ENCODE measurements at regions not wholly inside any gene's neighbourhood (a gene's known extent, or its start where the extent isn't known, plus 50 kb on each side); places are given as distances from the start of the nearest gene placed in this dataset.

GRCh38 chr14:81625343-81625742 is 91.7 kb upstream of the SEL1L start:
- peak in 3 of 6 donors; percentile 40 to 93 (median 84) for DNase-seq (ENCODE audit: low read depth in 4 of 6, low spot score in 6 of 6)
- no CpG with 5 or more reads among the region's 1 CpG for WGBS (ENCODE audit: insufficient coverage)
- Histone ChIP-seq H3K36me3 (ENCODE audit: control insufficient read depth, insufficient read depth, low read length) (no peaks in the 10 kb centered on the region), H3K4me3 (ENCODE audit: low read depth, low read length) (no peak overlapping the region), H3K9me3 (ENCODE audit: control insufficient read depth, insufficient read depth, low read length) (no peaks in the 10 kb centered on the region), H3K4me1 (ENCODE audit: control insufficient read depth, insufficient read depth, low read length) (no peaks in the 10 kb centered on the region), H3K27ac (ENCODE audit: low read depth, low read length) (no peak overlapping the region), H3K27me3 (ENCODE audit: control insufficient read depth, insufficient read depth, low read length) (no peaks in the 10 kb centered on the region)

GRCh38 chr14:81632157-81632556 is 98.5 kb upstream of the SEL1L start:
- Histone ChIP-seq H3K9me3 (ENCODE audit: control insufficient read depth, insufficient read depth, low read length) (no peaks in the 10 kb centered on the region), H3K4me1 (ENCODE audit: control insufficient read depth, insufficient read depth, low read length) (no peaks in the 10 kb centered on the region), H3K27ac (ENCODE audit: low read depth, low read length) (no peak overlapping the region), H3K27me3 (ENCODE audit: control insufficient read depth, insufficient read depth, low read length) (no peaks in the 10 kb centered on the region), H3K4me3 (ENCODE audit: low read depth, low read length) (no peak overlapping the region), H3K36me3 (ENCODE audit: control insufficient read depth, insufficient read depth, low read length) (no peaks in the 10 kb centered on the region)
- no peak for DNase-seq (ENCODE audit: low read depth in 4 of 6, low spot score in 6 of 6)

- DNase-seq (ENCODE audit: low read depth in 4 of 6, low spot score in 6 of 6): no peak
These were observed 99.8 kb upstream of the SEL1L start for GRCh38 chr14:81633496-81633895.

DNA sequence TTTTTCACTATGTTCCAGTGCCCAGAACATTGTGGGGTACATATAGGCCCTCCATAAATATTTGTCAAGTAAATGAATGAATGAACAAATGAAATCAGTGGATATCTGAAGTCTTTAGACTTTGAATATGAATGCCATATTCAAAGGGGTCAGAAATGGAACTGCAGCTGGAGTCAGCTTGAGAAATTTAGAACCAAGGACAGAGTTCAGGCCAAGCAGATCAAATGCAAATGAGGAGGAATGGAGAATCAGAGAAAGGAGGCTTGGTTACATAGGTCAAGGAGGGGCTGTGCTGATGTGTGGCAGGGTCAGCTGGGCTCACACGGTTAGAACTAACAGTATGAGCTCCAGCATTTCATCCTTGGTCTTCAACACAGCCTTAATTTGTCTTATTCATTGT is 104.0 kb upstream of the SEL1L start:
- H3K4me1 ChIP-seq (ENCODE audit: control insufficient read depth, insufficient read depth, low read length): no peaks in the 10 kb centered on the region
- 40% methylated on average over 1 of the region's 1 CpG for WGBS (ENCODE audit: insufficient coverage)
- no peak overlapping the region for H3K4me3 ChIP-seq (ENCODE audit: low read depth, low read length)
- H3K36me3 ChIP-seq (ENCODE audit: control insufficient read depth, insufficient read depth, low read length): no peaks in the 10 kb centered on the region
- no peaks in the 10 kb centered on the region for H3K27me3 ChIP-seq (ENCODE audit: control insufficient read depth, insufficient read depth, low read length)
- no peak overlapping the region for H3K27ac ChIP-seq (ENCODE audit: low read depth, low read length)
- DNase-seq (ENCODE audit: low read depth in 4 of 6, low spot score in 6 of 6): no peak
- H3K9me3 ChIP-seq (ENCODE audit: control insufficient read depth, insufficient read depth, low read length): no peaks in the 10 kb centered on the region

More at GRCh38 chr14:81633496-81633895, 99.8 kb upstream of the SEL1L start:
- Histone ChIP-seq H3K9me3 (ENCODE audit: control insufficient read depth, insufficient read depth, low read length) (no peaks in the 10 kb centered on the region), H3K36me3 (ENCODE audit: control insufficient read depth, insufficient read depth, low read length) (no peaks in the 10 kb centered on the region), H3K4me3 (ENCODE audit: low read depth, low read length) (no peak overlapping the region), H3K27ac (ENCODE audit: low read depth, low read length) (no peak overlapping the region), H3K4me1 (ENCODE audit: control insufficient read depth, insufficient read depth, low read length) (no peaks in the 10 kb centered on the region), H3K27me3 (ENCODE audit: control insufficient read depth, insufficient read depth, low read length) (no peaks in the 10 kb centered on the region)

DNA sequence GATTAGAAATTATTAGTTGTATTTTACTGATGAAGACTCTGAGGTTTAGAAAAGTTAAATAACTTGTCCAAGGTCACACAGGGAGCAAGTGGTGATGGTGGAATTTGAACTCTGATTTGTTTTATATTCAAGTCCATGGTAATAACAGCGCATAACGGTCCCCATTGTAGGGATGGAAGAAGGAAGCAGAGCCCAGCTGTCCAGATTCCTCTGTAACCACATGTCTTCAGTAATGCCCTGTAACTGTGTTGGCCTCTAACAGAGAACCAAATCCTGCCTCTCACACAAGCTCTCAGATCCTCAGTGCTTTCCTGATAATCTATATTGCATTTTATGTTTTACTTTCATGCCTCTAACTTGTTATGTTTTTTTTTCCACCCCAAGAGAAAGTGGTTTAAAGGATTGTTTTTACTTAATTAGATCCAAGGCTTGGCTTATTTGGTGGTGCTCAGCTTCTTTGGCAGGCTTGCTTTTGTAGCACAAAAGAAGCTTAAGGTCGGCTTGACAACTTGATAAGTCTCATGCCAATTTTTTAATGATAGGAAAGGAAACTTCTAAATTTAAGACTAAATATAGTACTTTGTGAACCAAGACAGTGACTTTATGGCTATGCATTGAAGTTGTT is 105.1 kb upstream of the SEL1L start:
- Histone ChIP-seq H3K27me3 (ENCODE audit: control insufficient read depth, insufficient read depth, low read length) (no peaks in the 10 kb centered on the region), H3K27ac (ENCODE audit: low read depth, low read length) (no peak overlapping the region), H3K36me3 (ENCODE audit: control insufficient read depth, insufficient read depth, low read length) (no peaks in the 10 kb centered on the region), H3K4me3 (ENCODE audit: low read depth, low read length) (no peak overlapping the region), H3K9me3 (ENCODE audit: control insufficient read depth, insufficient read depth, low read length) (no peaks in the 10 kb centered on the region), H3K4me1 (ENCODE audit: control insufficient read depth, insufficient read depth, low read length) (no peaks in the 10 kb centered on the region)
- DNase-seq (ENCODE audit: low read depth in 4 of 6, low spot score in 6 of 6): peak in 1 of 6 donors; percentile 34
- WGBS (ENCODE audit: insufficient coverage): 65% methylated on average over 2 of the region's 3 CpGs

DNA sequence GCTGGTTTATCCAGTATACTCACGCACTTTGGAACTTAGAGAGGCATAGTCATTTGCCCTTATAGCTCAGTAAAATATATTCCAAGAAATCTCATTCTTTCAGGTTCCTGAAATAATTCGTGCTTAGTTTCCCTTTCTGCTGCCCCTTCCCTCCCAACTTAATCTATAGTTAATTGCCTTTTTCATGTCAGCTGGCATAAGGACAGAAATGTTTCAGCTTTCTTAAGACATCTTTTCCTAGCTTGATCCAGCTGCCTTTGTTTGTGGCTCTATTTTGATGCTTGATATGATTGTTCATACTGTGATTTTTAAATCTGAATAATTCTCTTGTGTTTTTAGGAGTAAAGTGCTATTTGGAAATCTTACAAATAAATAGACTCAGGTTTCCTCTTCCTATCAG is 120.0 kb upstream of the SEL1L start:
- Histone ChIP-seq H3K9me3 (ENCODE audit: control insufficient read depth, insufficient read depth, low read length) (no peaks in the 10 kb centered on the region), H3K4me3 (ENCODE audit: low read depth, low read length) (no peak overlapping the region), H3K27ac (ENCODE audit: low read depth, low read length) (no peak overlapping the region), H3K4me1 (ENCODE audit: control insufficient read depth, insufficient read depth, low read length) (no peaks in the 10 kb centered on the region), H3K36me3 (ENCODE audit: control insufficient read depth, insufficient read depth, low read length) (no peaks in the 10 kb centered on the region), H3K27me3 (ENCODE audit: control insufficient read depth, insufficient read depth, low read length) (no peaks in the 10 kb centered on the region)
- no peak for DNase-seq (ENCODE audit: low read depth in 4 of 6, low spot score in 6 of 6)
- 93% methylated on average over 2 of the region's 2 CpGs for WGBS (ENCODE audit: insufficient coverage)

- no peak overlapping the region for H3K4me3 ChIP-seq (ENCODE audit: low read depth, low read length)
- DNase-seq (ENCODE audit: low read depth in 4 of 6, low spot score in 6 of 6): no peak
- 90% methylated on average over 2 of the region's 6 CpGs for WGBS (ENCODE audit: insufficient coverage)
These were observed 122.0 kb upstream of the SEL1L start for GRCh38 chr14:81655423-81656314.

GRCh38 chr14:81656811-81657210 is 123.2 kb upstream of the SEL1L start:
- H3K4me1 ChIP-seq (ENCODE audit: control insufficient read depth, insufficient read depth, low read length): no peaks in the 10 kb centered on the region
- H3K9me3 ChIP-seq (ENCODE audit: control insufficient read depth, insufficient read depth, low read length): no peaks in the 10 kb centered on the region
- no peaks in the 10 kb centered on the region for H3K27me3 ChIP-seq (ENCODE audit: control insufficient read depth, insufficient read depth, low read length)
- no peak overlapping the region for H3K4me3 ChIP-seq (ENCODE audit: low read depth, low read length)
- H3K27ac ChIP-seq (ENCODE audit: low read depth, low read length): no peak overlapping the region
- no peaks in the 10 kb centered on the region for H3K36me3 ChIP-seq (ENCODE audit: control insufficient read depth, insufficient read depth, low read length)
- no peak for DNase-seq (ENCODE audit: low read depth in 4 of 6, low spot score in 6 of 6)
- no CpG with 5 or more reads among the region's 4 CpGs for WGBS (ENCODE audit: insufficient coverage)

More at GRCh38 chr14:81655423-81656314, 122.0 kb upstream of the SEL1L start:
- no peaks in the 10 kb centered on the region for H3K27me3 ChIP-seq (ENCODE audit: control insufficient read depth, insufficient read depth, low read length)
- H3K36me3 ChIP-seq (ENCODE audit: control insufficient read depth, insufficient read depth, low read length): no peaks in the 10 kb centered on the region
- no peaks in the 10 kb centered on the region for H3K9me3 ChIP-seq (ENCODE audit: control insufficient read depth, insufficient read depth, low read length)
- H3K27ac ChIP-seq (ENCODE audit: low read depth, low read length): no peak overlapping the region
- no peaks in the 10 kb centered on the region for H3K4me1 ChIP-seq (ENCODE audit: control insufficient read depth, insufficient read depth, low read length)

- H3K4me3 ChIP-seq (ENCODE audit: low read depth, low read length): no peak overlapping the region
- H3K27ac ChIP-seq (ENCODE audit: low read depth, low read length): no peak overlapping the region
- no peaks in the 10 kb centered on the region for H3K36me3 ChIP-seq (ENCODE audit: control insufficient read depth, insufficient read depth, low read length)
- no peaks in the 10 kb centered on the region for H3K9me3 ChIP-seq (ENCODE audit: control insufficient read depth, insufficient read depth, low read length)
- WGBS (ENCODE audit: insufficient coverage): 70% methylated on average over 5 of the region's 5 CpGs
- no peaks in the 10 kb centered on the region for H3K27me3 ChIP-seq (ENCODE audit: control insufficient read depth, insufficient read depth, low read length)
- no peaks in the 10 kb centered on the region for H3K4me1 ChIP-seq (ENCODE audit: control insufficient read depth, insufficient read depth, low read length)
- no peak for DNase-seq (ENCODE audit: low read depth in 4 of 6, low spot score in 6 of 6)
These were observed 128.4 kb upstream of the SEL1L start for GRCh38 chr14:81662066-81662465.
